ENCODE measurements at regions not wholly inside any gene's neighbourhood (a gene's known extent, or its start where the extent isn't known, plus 50 kb on each side); places are given as distances from the start of the nearest gene placed in this dataset.
A peak's percentile ranks its signal among the peaks of the same experiment; 100 is the strongest.

DNA sequence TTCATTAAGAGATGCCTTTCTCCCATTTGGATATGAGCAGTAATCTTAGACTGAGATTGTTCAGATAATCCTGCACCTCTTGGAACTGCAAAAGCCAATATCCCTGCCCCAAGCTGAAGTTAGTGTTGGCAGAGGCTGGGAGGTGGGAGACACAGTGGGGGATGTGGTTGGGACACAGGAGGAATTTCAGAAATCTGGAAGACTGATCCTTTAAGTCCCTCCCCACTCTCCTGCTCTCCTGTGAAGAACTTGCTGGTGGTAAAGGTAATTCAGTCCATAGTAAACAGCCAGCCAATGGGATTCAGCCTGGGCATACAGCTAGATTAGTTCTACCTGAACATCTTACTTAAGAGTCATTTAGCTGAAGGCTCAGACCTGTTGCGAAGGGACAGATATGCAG lies 50.0 kb upstream of the TMEM178A start:
- Histone ChIP-seq H3K4me2 (ENCODE audit: insufficient read depth in 1 of 2, low read depth in 2 of 2, low read length in 2 of 2) (no peak overlapping the region), H3K27ac (ENCODE audit: low read depth, low read length) (no peak overlapping the region), H3K4me3 (ENCODE audit: extremely low read depth in 1 of 4, insufficient read depth in 2 of 4, low read depth in 3 of 4, low read length in 4 of 4) (no peak overlapping the region), H3K18ac (ENCODE audit: extremely low read depth, low read length) (no peak overlapping the region), H4K20me1 (replicated peaks in 1 of 2; ENCODE audit: control insufficient read depth in 1 of 2, insufficient read depth in 2 of 2, low read length in 2 of 2) (no peaks in the 10 kb centered on the region), H3K23ac (ENCODE audit: insufficient read length) (no peak overlapping the region), H4K5ac (ENCODE audit: insufficient read length, low read depth, low read length) (no peak overlapping the region), H2BK15ac (ENCODE audit: low read length) (no peak overlapping the region), H2BK20ac (ENCODE audit: low read length) (no peak overlapping the region), H3K14ac (ENCODE audit: insufficient read length) (no peak overlapping the region), H2AK5ac (ENCODE audit: low read depth, low read length) (no peak overlapping the region), H3K56ac (replicated peaks; ENCODE audit: insufficient read length, low read depth, low read length) (no peak overlapping the region), H3K4ac (replicated peaks; ENCODE audit: insufficient read length, low read depth, low read length) (no peak overlapping the region), H3K79me2 (ENCODE audit: control insufficient read depth in 1 of 2, insufficient read depth in 2 of 2, low read length in 2 of 2) (no peaks in the 10 kb centered on the region), H3K23me2 (ENCODE audit: low read depth, low read length) (no peaks in the 10 kb centered on the region), H2BK12ac (ENCODE audit: low read depth, low read length) (no peak overlapping the region), H4K91ac (replicated peaks; ENCODE audit: insufficient read length, low read length) (no peak overlapping the region), H3K9me3 (ENCODE audit: insufficient read depth in 2 of 2, low read depth in 1 of 2, low read length in 1 of 2) (no peaks in the 10 kb centered on the region), H2AFZ (ENCODE audit: low read length) (peak overlapping the region; percentile 33; the same call in 1 of the 2 replicates), H3K4me1 (replicated peaks in 1 of 4; ENCODE audit: control insufficient read depth in 3 of 4, insufficient read depth in 4 of 4, low read length in 3 of 4) (peaks cover 0 to 10% (median 3%) of the 10 kb centered on the region in 4 experiments; a peak in 2 of 7 replicates), H3K79me1 (ENCODE audit: low read depth, low read length) (no peaks in the 10 kb centered on the region), H2BK120ac (replicated peaks; ENCODE audit: low read depth, low read length) (no peak overlapping the region), H4K8ac (ENCODE audit: extremely low read depth, insufficient read depth, low read length) (no peak overlapping the region), H3K9ac (replicated peaks in 1 of 4; ENCODE audit: extremely low read depth in 1 of 4, low read depth in 3 of 4, low read length in 3 of 4) (peak overlapping the region in 1 of 4 experiments; percentile 34; a peak in 1 of 7 replicates), H3K36me3 (ENCODE audit: control insufficient read depth in 2 of 4, insufficient read depth in 4 of 4, low read length in 3 of 4) (no peaks in the 10 kb centered on the region), H3K27me3 (replicated peaks in 1 of 4; ENCODE audit: control insufficient read depth in 3 of 4, extremely low read depth in 1 of 4, insufficient read depth in 3 of 4, low read length in 3 of 4) (peaks cover 0 to 1% (median 0%) of the 10 kb centered on the region in 4 experiments; a peak in 1 of 7 replicates), H2BK5ac (ENCODE audit: low read depth, low read length) (no peak overlapping the region)
- ChIA-PET CTCF (ENCODE audit: partially characterized antibody) (interaction anchor here (1.4 kb wide), 1 partner anchor 22 kb away, joined by 8 read pairs; no protein-coding TSS in a partner anchor), POLR2A (ENCODE audit: partially characterized antibody) (no interaction called here)
- no peak for DNase-seq (ENCODE audit: low read depth in 1 of 2, low spot score in 2 of 2)
- 60% methylated on average over 1 of the region's 1 CpG; no CpG with 5 or more reads in 1 of the 2 experiments for WGBS, 2 experiments (ENCODE audit: extremely low coverage in 1 of 2, insufficient coverage in 1 of 2, insufficient read length in 1 of 2, insufficient replicate concordance in 2 of 2, low coverage in 1 of 2, low lambda C conversion rate in 2 of 2, missing lambda C conversion rate in 1 of 2)
- no peak for FAIRE-seq
- TF ChIP-seq, protein P1, sequence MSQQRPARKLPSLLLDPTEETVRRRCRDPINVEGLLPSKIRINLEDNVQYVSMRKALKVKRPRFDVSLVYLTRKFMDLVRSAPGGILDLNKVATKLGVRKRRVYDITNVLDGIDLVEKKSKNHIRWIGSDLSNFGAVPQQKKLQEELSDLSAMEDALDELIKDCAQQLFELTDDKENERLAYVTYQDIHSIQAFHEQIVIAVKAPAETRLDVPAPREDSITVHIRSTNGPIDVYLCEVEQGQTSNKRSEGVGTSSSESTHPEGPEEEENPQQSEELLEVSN (IDR thresholded peaks at IDR 0.05): no peak

All from H1 (cell line).